Testis (tissue), 2 donors: ENCODE measurements at regions not wholly inside any gene's neighbourhood (a gene's known extent, or its start where the extent isn't known, plus 50 kb on each side); places are given as distances from the start of the nearest gene placed in this dataset.

Experiments used
- POLR2A ChIP-seq: fragments of 450-650 bp; IDR thresholded peaks from one replicate; pipeline ENCODE4 v1.6.1; 2017; ENCODE audit warnings: antibody characterized with exemption, mild to moderate bottlenecking, moderate library complexity
- TF ChIP-seq, protein P1 (sequence below), 3 experiments: fragments of 450-650 bp in 2 of 3; fragments of 200-600 bp in 1 of 3; sonication (generic) in 1 of 3; IDR thresholded peaks; one replicate each; pipeline ENCODE4 v1.5.1; 2016 to 2019; ENCODE audit warnings: antibody characterized with exemption in 3 of 3, mild to moderate bottlenecking in 2 of 3, moderate library complexity in 1 of 3

DNA sequence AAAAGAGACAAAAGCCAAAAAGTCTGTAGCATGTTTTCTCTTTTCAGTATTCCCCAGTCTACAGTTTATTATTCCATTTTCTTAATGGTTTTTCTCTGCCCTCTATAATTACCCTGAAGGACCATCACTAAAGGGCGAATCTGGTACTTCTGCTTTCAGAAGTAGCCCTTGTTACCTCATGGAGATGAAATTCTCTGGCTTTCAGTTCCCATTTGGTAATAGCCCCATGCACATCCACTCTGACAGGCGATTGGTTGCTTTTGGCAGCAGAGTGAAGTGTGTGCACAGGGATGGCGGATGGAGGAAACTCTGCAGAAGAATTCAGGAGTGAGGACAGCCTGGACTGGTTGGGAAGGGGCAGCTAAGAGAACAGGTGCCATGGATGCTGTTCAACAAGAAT lies 66.3 kb upstream of the NABP1 start:
- TF ChIP-seq, protein P1, sequence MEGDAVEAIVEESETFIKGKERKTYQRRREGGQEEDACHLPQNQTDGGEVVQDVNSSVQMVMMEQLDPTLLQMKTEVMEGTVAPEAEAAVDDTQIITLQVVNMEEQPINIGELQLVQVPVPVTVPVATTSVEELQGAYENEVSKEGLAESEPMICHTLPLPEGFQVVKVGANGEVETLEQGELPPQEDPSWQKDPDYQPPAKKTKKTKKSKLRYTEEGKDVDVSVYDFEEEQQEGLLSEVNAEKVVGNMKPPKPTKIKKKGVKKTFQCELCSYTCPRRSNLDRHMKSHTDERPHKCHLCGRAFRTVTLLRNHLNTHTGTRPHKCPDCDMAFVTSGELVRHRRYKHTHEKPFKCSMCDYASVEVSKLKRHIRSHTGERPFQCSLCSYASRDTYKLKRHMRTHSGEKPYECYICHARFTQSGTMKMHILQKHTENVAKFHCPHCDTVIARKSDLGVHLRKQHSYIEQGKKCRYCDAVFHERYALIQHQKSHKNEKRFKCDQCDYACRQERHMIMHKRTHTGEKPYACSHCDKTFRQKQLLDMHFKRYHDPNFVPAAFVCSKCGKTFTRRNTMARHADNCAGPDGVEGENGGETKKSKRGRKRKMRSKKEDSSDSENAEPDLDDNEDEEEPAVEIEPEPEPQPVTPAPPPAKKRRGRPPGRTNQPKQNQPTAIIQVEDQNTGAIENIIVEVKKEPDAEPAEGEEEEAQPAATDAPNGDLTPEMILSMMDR (IDR thresholded peaks at IDR 0.05), result no peak
- no peak for TF ChIP-seq POLR2A
